ENCODE measurements at regions not wholly inside any gene's neighbourhood (a gene's known extent, or its start where the extent isn't known, plus 50 kb on each side); places are given as distances from the start of the nearest gene placed in this dataset.

DNA sequence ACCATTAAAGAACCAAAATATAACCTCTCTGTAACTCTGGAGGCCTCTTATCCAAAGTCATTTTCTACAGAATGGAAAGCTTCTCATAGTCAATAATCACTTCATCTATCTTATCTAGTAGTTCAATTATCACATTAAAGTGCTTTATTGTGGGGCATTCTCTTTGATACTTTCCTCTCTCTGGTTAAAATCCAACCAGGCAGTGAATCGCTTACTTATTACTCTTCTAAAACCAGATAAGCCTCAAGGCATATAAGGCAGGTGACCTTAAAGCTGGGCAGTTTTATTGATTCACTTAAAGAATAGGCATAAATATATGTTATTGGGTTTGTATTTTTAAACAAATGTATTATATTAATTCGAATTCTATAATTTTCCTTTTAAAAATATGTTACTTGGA is 2162.1 kb upstream of the TENM3 start:
- TF ChIP-seq CTCF (IDR thresholded peaks at IDR 0.05; ENCODE audit: low read depth, low read length, missing control alignments): no peak
- in situ Hi-C loops (cut with HindIII; ENCODE audit: low sequenced_read_pairs): no loop called here
- no peak for DNase-seq (ENCODE audit: low read depth)

DNA sequence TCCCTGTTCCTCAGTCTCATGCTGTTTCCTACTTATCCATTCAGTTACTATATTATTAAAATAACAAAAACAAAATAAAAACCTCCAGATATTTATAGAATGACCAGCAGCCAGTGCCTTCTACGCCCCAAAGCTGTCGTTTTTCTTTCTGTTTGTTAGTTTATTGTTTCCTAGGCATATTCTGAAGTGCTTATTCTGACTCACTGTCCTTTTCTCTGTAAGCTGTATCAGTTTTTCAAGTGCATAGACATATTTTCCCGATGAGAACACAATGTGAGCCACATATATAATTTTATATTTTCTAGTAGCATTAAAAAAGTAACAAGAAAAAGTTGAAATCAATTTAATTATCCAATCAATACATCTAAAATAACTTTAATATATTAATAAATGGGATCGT is 2158.6 kb upstream of the TENM3 start:
- DNase-seq (ENCODE audit: low read depth): no peak
- in situ Hi-C loops (cut with HindIII; ENCODE audit: low sequenced_read_pairs): no loop called here
- no peak for TF ChIP-seq CTCF (IDR thresholded peaks at IDR 0.05; ENCODE audit: low read depth, low read length, missing control alignments)
- no peak overlapping the region for H3K4me3 ChIP-seq (ENCODE audit: low read depth, low read length)

More for the DNA sequence above, 2162.1 kb upstream of the TENM3 start:
- no peak overlapping the region for H3K4me3 ChIP-seq (ENCODE audit: low read depth, low read length)

DNA sequence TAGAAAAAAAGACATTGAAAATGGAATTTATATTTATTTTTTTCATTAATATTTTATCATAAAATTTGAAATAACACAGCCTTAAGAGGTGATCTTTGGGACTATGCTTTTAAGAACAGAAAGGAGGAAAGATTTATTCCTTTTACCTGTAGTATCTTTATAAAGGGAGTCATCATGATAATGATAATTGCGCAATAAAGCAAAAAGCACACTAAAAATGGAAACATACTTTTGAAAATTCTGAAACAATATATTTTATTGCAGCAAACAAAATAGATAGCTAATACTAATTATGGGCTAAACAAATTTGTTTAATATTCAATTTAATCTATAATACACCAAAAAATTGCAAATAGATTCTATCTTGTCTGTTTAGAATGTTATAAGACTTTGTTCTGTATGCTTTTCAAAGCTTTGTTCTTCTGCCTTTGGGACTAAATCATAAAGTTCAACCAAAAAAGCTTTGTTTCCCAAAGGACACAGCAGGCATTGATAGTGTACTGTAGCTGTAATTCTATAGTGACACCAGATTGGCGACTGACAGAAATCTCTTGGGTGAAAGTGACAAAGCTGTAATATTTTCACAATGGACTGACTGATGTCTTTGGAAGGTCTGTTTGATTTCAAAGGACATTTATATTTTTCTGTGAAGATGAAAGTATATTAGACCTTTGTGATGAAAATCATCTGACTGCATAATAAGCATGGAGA is 2156.6 kb upstream of the TENM3 start:
- no peak for DNase-seq (ENCODE audit: low read depth)
- in situ Hi-C loops (cut with HindIII; ENCODE audit: low sequenced_read_pairs): no loop called here
- no peak overlapping the region for H3K4me3 ChIP-seq (ENCODE audit: low read depth, low read length)
- TF ChIP-seq CTCF (IDR thresholded peaks at IDR 0.05; ENCODE audit: low read depth, low read length, missing control alignments): no peak

GRCh38 chr4:180098586-180098985 is 2144.6 kb upstream of the TENM3 start:
- in situ Hi-C loops (cut with HindIII; ENCODE audit: low sequenced_read_pairs): no loop called here
- no peak for DNase-seq (ENCODE audit: low read depth)
- H3K4me3 ChIP-seq (ENCODE audit: low read depth, low read length): no peak overlapping the region
- no peak for TF ChIP-seq CTCF (IDR thresholded peaks at IDR 0.05; ENCODE audit: low read depth, low read length, missing control alignments)

- H3K4me3 ChIP-seq (ENCODE audit: low read depth, low read length): no peak overlapping the region
- DNase-seq (ENCODE audit: low read depth): no peak
- in situ Hi-C loops (cut with HindIII; ENCODE audit: low sequenced_read_pairs): no loop called here
- no peak for TF ChIP-seq CTCF (IDR thresholded peaks at IDR 0.05; ENCODE audit: low read depth, low read length, missing control alignments)
These were observed 2143.2 kb upstream of the TENM3 start for GRCh38 chr4:180099957-180100356.

DNA sequence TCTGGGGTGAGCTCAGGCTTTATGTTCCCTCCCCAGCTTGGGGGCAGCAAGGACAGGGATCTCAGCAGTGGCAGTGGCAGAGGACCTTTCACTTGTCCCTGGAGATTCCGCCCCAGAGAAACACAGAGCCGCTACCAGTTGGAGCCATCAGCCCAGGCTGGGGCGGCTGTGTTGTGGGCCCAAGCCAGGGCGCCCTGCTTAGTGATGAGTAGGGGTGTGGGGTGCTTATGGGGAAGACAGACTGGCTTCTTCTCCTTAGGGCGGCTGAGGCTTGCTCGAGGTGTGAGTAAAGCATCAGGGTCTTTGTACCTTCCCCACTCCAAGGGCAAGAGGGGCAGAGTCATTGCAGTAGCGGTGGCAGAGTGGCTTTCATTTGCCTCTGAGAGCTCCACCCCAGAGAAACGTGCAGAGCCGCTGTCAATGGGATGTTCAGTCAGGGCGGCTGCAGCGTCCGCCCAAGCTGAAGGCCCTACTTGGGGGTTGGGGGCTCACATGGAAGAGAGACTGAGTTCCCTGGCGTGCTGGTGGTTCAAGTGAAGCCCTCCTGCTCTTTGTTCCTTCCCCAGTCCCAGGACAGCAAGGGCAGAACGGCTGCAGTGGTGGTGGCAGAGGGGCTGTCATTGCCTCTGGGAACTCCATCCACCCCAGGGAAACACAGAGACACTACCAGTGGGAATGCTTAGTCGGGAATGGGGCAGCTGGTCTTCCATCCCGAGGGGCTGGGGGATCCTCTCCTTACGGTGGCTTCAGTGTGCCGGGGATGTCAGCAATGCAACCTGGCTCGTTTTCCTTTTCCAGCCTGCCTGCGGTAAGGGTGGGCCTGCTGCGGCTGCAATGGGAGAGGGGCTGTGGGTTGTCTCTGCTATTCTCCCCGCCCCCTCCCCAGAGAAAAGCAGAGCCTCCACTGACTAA is 2142.5 kb upstream of the TENM3 start:
- no peak for DNase-seq (ENCODE audit: low read depth)
- H3K4me3 ChIP-seq (ENCODE audit: low read depth, low read length): no peak overlapping the region
- in situ Hi-C loops (cut with HindIII; ENCODE audit: low sequenced_read_pairs): no loop called here
- TF ChIP-seq CTCF (IDR thresholded peaks at IDR 0.05; ENCODE audit: low read depth, low read length, missing control alignments): no peak

Data from astrocyte of the cerebellum (primary cell).